ENCODE measurements at regions not wholly inside any gene's neighbourhood (a gene's known extent, or its start where the extent isn't known, plus 50 kb on each side); places are given as distances from the start of the nearest gene placed in this dataset.

DNA sequence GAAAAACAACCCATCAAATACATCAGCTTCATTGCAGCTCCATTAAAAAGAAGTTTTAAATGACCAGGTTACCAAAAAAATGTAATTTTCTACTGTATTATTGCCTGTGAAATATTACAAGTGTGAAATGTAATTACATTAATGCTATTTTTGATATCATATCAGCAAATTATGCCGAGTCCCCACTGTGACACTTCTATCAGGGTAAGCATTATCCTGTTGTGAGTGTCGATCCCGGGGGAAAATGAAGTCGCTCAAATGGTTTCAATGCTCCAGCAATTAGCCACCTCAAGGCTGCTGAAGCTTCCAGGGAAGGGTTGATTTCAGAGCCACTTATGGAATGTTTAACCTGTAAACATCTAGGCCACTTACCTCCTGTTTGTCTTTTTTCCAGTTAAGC is 70.4 kb downstream of the RCN1 start:
- TF ChIP-seq FOSL2 (IDR thresholded peaks at IDR 0.05) (no peak), FOSL2 (CRISPR knock-in tag; IDR thresholded peaks at IDR 0.05) (no peak), POLR2A (IDR thresholded peaks at IDR 0.05; ENCODE audit: low read length) (no peak), POLR2AphosphoS2 (conservative IDR thresholded peaks at IDR 0.05; ENCODE audit: low read length) (no peak), MAZ (IDR thresholded peaks at IDR 0.05; ENCODE audit: borderline replicate concordance, low read depth, low read length) (no peak), RAD21 (conservative IDR thresholded peaks at IDR 0.05 in 1 of 2, IDR thresholded peaks at IDR 0.05 in 1 of 2) (no peak), EP300 (IDR thresholded peaks at IDR 0.05) (no peak), KDM5A (IDR thresholded peaks at IDR 0.05) (no peak), TP53 (CRISPR knock-in tag; IDR thresholded peaks at IDR 0.05) (no peak), SMC3 (IDR thresholded peaks at IDR 0.05) (no peak), CHD4 (IDR thresholded peaks at IDR 0.05; ENCODE audit: borderline replicate concordance) (no peak), HDAC2 (IDR thresholded peaks at IDR 0.05) (no peak)
- TF ChIP-seq, protein P1, sequence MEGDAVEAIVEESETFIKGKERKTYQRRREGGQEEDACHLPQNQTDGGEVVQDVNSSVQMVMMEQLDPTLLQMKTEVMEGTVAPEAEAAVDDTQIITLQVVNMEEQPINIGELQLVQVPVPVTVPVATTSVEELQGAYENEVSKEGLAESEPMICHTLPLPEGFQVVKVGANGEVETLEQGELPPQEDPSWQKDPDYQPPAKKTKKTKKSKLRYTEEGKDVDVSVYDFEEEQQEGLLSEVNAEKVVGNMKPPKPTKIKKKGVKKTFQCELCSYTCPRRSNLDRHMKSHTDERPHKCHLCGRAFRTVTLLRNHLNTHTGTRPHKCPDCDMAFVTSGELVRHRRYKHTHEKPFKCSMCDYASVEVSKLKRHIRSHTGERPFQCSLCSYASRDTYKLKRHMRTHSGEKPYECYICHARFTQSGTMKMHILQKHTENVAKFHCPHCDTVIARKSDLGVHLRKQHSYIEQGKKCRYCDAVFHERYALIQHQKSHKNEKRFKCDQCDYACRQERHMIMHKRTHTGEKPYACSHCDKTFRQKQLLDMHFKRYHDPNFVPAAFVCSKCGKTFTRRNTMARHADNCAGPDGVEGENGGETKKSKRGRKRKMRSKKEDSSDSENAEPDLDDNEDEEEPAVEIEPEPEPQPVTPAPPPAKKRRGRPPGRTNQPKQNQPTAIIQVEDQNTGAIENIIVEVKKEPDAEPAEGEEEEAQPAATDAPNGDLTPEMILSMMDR (IDR thresholded peaks at IDR 0.05) = no peak

Data from A549 (cell line).